GM10266 (cell line): ENCODE measurements at regions not wholly inside any gene's neighbourhood (a gene's known extent, or its start where the extent isn't known, plus 50 kb on each side); places are given as distances from the start of the nearest gene placed in this dataset.

ENCODE experiments used
- DNase-seq: peaks from one replicate; pipeline ENCODE4 v3.0.0; 2012; ENCODE audit errors: extremely low spot score
- TF ChIP-seq, protein P1 (sequence below): IDR thresholded peaks from 2 replicates; pipeline ENCODE4 v1.5.1; 2012; ENCODE audit warnings: mild to moderate bottlenecking, low read depth; ENCODE audit not compliant: control insufficient read depth, insufficient read depth; ENCODE audit errors: missing control alignments

DNA sequence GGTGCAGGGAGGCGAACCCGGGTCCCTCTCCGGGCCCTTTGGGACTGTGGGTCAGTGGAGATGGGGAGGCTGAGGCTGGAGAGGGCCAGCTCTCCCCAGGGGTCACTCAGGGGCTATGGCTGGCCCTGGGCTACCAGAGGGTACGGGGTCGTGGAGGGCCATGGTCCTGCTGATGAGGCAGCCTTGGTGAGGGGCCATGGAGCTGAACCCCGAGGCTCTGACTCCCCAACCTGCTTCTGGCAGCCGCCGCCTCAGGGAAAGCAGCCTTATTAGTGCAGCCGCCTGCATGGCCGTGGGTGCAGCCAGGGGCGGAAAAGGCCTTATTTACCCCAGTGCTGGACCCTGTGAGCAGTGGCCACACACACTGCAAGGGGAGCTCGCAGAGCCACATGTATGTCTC is 139.4 kb downstream of the MIAT start:
- no peak for DNase-seq
- TF ChIP-seq, protein P1, sequence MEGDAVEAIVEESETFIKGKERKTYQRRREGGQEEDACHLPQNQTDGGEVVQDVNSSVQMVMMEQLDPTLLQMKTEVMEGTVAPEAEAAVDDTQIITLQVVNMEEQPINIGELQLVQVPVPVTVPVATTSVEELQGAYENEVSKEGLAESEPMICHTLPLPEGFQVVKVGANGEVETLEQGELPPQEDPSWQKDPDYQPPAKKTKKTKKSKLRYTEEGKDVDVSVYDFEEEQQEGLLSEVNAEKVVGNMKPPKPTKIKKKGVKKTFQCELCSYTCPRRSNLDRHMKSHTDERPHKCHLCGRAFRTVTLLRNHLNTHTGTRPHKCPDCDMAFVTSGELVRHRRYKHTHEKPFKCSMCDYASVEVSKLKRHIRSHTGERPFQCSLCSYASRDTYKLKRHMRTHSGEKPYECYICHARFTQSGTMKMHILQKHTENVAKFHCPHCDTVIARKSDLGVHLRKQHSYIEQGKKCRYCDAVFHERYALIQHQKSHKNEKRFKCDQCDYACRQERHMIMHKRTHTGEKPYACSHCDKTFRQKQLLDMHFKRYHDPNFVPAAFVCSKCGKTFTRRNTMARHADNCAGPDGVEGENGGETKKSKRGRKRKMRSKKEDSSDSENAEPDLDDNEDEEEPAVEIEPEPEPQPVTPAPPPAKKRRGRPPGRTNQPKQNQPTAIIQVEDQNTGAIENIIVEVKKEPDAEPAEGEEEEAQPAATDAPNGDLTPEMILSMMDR, result no peak

DNA sequence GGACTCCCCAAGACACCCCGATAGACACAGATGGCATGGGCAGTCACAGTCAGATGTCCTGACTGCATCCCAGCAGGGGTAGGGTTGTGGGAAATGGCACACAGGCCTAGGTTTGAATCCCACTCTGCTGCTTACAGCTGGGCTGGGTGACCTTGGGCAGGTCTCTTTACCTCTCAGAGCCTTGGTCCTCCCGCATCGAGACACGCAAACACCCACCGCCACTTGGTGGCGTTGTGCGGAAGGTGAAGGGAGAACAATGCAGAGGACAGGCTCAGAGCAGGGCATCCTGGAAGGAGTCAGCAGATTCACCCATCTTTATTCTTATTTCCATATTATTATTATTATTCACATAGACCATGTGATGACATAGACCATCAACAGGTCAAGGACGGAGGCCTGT is 140.5 kb downstream of the MIAT start:
- DNase-seq, result no peak
- TF ChIP-seq, protein P1, result no peak

DNA sequence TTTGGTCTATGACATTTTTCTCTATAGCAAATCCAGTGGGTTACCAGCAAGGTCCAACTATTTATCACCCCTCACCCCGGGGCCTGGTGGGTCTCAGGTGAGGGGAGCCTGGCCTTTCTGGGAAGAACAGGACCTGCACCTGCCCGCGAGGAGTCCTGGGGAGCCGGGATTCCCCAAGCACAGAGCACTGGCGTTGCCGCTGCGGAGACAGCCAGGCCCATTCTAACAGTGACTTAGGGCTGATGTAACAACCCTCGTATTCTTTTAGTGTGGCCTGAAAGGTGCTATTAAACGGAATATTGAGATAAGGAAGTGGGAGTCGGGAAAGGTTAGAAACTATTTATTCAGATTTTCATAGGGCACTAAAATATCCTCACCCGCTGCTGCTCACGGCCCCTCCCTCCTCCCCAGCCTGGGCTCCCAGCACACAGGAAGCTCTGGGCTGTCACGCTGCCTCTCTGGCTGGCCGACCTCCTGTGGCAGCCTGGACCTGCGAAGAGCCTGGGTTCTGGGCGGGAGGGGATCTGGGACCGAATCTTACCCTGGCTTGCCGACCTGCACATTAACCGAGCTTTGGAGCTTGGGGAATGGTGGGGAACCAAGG is 141.2 kb downstream of the MIAT start:
- TF ChIP-seq, protein P1, result no peak
- no peak for DNase-seq

DNA sequence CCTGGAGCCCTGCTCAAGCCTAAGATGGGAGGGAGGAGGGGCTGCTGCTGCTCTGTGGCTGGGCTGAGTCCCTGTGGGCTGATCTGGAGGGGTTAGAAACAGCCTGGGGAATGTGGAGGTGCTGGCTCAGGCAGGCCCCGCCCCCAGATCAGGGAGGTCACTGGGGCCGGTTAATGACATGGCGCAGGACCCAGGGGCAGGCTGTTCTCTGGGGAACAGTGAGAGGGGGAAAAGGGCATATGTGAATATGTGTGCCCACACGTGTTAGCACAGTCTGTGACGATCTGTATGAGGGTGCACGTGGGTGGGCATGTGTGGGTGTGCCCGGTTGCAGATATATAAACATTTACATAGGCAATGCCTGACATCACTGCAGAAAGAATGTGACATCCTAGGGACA is 143.5 kb downstream of the MIAT start:
- no peak for DNase-seq
- TF ChIP-seq, protein P1, result no peak

DNA sequence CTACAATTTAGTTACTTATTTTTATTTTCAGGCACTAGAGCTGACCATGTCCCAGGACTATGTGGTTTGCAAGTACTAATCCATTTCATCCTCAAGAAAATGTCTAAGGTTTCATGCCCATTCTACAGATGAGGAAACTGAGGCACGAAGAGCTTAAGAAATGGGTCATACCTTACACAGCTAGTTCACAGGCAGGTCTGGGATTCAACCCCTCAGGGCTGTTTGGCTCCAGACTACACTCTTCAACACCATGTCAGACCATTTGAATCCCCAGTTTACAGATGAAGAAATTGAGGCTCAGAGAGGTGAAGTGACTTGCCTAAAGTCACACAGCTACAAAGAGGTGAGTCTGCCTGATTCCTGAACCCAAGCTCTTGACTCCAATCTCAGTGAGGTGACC is 144.1 kb downstream of the MIAT start:
- TF ChIP-seq, protein P1, result no peak
- DNase-seq, result no peak

DNA sequence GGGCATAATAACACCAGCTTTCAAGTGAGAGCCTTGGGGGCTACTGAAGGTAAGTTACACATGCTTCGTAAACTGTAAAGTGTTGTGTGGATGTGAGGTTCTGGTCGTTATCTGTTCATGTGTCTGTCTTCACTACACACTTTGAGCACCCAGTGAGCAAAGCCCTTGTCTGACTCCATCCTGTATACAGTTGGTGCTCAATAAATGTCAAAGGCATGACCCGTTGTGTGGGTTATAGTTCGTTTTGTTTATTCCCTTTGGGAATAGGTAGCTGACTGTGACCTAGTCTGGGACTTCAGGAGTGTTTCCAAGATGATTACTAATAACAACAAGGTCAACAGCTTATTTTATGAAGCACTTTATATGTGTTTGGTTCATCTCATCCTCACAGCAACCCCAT is 146.9 kb downstream of the MIAT start:
- no peak for DNase-seq
- TF ChIP-seq, protein P1, result no peak

DNA sequence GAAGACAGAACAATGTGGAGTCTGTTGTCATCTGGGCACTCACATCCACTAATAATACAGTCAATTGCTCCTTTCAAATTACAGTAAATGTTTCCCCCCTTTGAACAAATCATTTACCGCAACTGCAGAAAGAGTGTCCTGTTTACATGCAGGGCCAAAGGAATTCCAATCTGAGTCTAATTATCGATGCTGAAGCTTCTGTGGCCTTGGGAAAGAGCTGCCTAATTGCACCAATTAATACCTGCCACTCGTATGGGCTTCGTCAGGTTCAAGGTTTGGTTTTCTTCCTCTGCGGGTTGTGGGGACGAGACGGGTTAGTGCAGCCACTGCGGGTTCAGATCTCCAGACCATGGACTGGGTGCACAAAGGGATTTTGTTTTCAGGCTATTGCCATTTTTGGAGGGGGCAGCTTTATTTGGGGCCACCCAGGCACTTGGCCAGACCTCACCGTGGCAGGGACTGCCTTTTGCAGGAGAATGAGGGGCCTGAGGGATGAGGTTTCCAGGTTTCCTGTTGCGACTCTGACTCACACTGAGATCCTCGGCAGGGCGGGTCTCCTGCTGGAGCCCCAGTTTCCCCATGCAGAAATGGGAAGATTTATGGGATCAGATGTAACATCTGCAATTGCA is 147.6 kb downstream of the MIAT start:
- TF ChIP-seq, protein P1, result no peak
- no peak for DNase-seq
